HFF-Myc (cell line): ENCODE measurements at regions not wholly inside any gene's neighbourhood (a gene's known extent, or its start where the extent isn't known, plus 50 kb on each side); places are given as distances from the start of the nearest gene placed in this dataset.

Experiments
- DNase-seq: peaks from one replicate; pipeline ENCODE4 v3.0.0-alpha.2; 2011; ENCODE audit warnings: low read depth; ENCODE audit errors: extremely low read depth
- H3K4me3 ChIP-seq: replicated peaks from 2 replicates; pipeline ENCODE4 v1.5.1; 2011; ENCODE audit warnings: low read depth, mild to moderate bottlenecking, control low read depth, low read length
- TF ChIP-seq, protein P1 (sequence below): IDR thresholded peaks from 2 replicates; pipeline ENCODE4 v1.5.1; 2012; ENCODE audit warnings: mild to moderate bottlenecking, low read depth, low read length, control low read depth; ENCODE audit errors: missing control alignments

DNA sequence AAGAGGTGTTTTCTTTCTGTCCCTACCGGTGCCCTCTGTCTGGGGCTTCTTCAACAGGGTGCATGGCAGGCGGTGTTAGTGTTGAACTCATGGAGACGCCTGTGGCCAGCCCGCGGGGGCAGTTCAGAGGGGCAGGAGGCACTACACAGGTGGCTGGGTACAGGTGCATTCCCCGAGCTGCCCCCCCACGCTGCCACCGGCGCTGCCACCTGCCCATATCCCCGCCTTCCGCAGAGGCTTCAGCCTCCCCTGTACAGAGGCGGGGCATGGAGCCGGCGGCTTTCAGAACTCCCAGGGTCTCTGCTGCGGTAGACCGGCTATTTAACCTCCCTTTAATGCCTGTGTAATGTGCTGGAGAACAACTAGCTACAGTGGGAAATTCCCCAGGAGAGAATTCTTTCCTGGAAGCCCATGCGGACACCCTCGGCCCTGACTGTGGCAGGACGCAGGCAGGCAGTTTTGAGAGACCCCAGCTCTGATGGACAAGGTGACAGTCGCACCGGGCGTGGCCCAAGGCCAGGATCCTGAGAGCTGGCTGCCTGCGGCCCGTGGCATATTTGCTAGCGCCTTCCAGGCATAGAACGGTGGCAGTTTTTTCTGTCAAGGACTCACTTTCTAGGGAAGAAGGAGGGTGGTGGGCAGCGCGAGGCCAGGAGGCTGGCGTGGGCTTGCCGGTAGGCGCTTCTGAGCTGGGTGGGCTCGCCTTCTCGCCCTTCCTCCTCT lies 53.7 kb upstream of the ZNF32 start:
- TF ChIP-seq, protein P1, sequence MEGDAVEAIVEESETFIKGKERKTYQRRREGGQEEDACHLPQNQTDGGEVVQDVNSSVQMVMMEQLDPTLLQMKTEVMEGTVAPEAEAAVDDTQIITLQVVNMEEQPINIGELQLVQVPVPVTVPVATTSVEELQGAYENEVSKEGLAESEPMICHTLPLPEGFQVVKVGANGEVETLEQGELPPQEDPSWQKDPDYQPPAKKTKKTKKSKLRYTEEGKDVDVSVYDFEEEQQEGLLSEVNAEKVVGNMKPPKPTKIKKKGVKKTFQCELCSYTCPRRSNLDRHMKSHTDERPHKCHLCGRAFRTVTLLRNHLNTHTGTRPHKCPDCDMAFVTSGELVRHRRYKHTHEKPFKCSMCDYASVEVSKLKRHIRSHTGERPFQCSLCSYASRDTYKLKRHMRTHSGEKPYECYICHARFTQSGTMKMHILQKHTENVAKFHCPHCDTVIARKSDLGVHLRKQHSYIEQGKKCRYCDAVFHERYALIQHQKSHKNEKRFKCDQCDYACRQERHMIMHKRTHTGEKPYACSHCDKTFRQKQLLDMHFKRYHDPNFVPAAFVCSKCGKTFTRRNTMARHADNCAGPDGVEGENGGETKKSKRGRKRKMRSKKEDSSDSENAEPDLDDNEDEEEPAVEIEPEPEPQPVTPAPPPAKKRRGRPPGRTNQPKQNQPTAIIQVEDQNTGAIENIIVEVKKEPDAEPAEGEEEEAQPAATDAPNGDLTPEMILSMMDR = no peak
- no peak for DNase-seq
- no peak overlapping the region for H3K4me3 ChIP-seq

- DNase-seq = no peak
- TF ChIP-seq, protein P1 = no peak
Measured at GRCh38 chr10:43701295-43701694, 52.6 kb upstream of the ZNF32 start.

DNA sequence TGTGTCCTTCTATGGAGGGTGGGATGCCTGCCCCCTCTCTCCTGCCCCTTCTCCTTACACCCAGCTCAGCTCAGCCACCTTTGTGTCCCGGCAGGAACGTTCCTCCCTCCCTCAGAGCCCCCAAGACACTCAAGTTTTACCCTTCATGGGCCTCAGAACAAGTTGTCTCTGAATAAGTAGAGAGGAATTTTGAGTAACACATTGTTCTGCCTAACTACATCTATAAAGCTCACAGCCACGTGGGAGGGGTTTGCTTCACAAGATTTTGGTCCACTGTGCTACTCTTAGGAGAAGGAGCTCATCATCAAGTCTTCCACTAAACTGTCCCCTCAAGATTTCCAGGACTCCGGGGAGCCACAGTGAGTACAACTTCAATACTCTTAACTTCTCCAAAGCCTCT lies 51.6 kb upstream of the ZNF32 start:
- no peak for DNase-seq
- H3K4me3 ChIP-seq = no peak overlapping the region
- TF ChIP-seq, protein P1 = no peak

More at GRCh38 chr10:43701295-43701694, 52.6 kb upstream of the ZNF32 start:
- no peak overlapping the region for H3K4me3 ChIP-seq

DNA sequence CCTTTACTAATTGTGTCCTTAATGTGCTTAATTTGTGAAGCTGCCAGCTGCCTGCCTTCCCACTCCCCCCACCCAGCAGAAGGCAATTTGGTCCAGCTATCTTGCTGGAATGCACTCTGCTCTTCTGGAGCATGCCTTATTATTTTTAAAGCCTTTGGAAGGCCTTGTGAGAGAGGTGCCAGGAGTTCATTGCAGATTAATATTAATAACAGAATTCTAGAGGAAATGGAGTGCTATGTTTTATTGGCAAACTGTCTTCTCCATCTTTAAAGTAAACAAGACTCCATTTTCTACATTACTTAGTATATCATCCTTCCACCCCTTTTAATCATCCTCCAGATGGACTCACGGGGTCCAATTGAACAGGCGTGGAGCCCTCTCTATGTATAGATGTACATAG lies 50.8 kb upstream of the ZNF32 start:
- H3K4me3 ChIP-seq = no peak overlapping the region
- TF ChIP-seq, protein P1 = no peak
- DNase-seq = no peak
